Renal cortical epithelial cell (primary cell): ENCODE measurements at regions not wholly inside any gene's neighbourhood (a gene's known extent, or its start where the extent isn't known, plus 50 kb on each side); places are given as distances from the start of the nearest gene placed in this dataset.
A peak's percentile ranks its signal among the peaks of the same experiment; 100 is the strongest.

Experiments used
- DNase-seq: peaks from one replicate; pipeline ENCODE4 v3.0.0-alpha.2; 2011; ENCODE audit warnings: low read depth

- peak; percentile 2 for DNase-seq
Observed at GRCh38 chr20:18999086-18999485, 185.5 kb downstream of the SCP2D1 start.

DNA sequence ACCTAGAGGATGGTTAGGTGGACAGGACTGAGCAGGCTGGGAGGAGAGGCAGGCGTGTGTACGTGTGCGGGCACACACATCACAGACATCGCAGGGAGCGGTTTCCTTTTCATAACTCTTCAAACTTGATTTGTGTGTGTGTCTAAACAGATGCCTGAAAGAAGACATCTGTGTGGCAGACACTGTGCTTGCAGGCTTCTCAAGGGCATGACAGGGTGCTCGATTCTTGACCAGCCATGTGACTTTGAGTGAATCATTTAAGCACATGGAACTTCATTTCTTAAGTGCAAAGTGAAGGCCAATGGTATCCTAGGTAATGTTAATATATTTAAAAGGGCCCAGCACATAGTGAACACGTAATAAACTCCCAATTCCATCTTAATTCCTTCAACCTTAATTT lies 186.5 kb downstream of the SCP2D1 start:
- DNase-seq: no peak

DNA sequence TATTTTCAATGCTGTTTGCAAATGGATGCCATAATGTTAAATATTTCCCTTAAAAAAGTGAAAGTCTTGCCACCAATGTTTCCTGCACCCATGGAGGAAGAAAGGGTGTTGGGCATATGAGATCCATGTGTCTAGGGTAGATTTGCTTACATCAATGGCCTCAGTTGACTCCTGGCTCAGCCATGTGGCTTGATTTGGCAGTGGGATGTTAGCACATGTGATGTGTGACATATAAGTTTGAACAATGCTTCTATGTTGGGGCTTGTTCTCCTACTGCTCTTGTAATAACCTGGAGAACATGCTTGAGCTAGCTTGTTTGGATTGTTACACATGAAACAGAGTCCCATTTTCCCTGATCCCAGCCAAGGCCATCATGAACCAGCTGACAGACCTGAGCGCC lies 187.6 kb downstream of the SCP2D1 start:
- no peak for DNase-seq

DNA sequence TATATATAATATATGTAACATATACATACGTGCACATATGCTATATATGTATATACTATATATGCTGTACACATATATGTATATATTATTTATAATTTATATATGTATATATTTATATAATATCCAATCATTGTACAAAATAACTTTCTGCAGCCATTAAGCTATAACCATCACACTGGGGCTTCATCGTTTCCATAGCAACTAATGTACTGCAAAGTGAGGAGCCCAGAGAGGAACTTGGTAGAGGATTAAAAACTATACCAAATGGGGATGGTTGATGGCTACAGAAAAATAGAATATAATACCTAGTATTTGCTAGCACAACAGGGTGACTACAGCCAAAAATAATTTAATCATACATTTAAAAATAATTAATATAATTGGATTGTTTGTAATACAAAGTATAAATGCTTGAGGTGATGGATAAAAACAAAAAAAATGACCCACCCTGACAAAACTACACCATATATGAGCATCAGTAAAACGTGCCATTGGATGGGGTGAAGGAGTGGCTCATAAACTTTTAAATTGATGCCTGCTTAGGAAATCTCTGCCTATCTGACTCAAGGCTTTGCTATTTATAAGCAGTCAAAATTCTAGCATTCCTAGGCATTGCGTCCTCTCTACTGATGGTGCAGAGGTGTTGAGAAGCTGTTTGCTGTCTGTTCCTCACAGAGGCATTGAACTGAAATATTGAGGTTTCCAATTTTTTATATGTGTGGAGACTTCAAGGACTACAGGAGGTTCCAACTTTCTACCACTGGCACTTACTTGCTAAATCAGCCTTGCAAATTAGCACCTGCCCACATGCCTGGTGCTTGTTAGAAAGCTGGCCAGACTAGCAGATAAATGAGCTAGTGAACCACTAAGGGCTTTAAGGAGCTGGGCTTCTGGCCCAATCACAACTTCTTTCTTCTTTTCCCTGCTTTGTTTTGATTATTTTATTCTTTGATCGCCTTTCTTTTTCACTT lies 190.1 kb downstream of the SCP2D1 start:
- no peak for DNase-seq

- DNase-seq: no peak
Observed at GRCh38 chr20:19004975-19005374, 191.4 kb downstream of the SCP2D1 start.

DNA sequence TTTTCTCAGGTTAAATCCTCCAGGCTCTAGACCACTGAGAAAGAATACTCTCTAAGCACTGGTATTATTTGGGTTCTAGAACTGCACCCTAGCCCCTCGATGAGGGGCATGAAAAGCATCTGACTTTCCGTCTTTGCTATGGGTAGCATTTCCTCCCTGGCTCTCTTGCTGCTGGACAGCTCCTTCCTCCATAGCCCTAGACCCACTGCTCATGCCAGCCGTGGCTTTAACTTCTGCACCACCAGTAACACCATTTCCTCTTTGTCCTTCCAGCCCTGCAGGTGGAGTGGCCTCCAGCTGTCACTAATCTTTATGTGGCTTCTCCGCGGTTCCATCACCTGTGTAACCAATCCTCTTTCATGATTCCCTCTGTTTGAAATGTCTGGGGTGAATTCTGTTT lies 194.9 kb downstream of the SCP2D1 start:
- no peak for DNase-seq

DNA sequence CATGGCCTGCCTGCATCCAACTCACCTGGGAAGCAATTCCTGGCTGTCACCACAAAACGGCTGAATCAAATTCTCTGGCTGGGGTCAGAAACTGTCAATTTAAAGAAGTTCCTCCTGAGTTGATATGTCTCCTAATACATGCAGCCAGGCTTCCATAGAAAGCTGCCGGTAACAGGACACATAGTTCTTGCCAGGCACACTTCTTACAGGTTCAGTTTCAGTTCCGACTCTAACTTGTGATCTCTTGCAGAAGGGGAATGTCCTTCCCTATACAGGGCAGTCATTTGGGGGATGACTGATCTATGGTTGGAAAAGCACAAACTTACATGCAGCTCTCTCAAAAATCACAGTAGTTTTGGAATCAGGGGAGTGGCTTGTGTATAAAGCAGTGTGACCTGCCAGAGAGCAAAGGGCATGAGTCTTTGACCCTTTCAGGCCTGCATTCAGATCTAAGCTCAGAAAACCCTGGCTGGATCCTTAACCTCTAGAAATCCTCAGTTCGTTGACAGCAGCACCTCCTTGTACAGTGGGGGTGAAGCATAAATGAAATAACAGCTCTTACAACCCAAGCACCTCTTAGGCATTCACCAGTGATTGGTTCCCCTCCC lies 195.6 kb downstream of the SCP2D1 start:
- no peak for DNase-seq

- DNase-seq: no peak
Observed at GRCh38 chr20:19012676-19013075, 199.1 kb downstream of the SCP2D1 start.

GRCh38 chr20:19013907-19014306 lies 198.5 kb upstream of the SLC24A3 start:
- no peak for DNase-seq

DNA sequence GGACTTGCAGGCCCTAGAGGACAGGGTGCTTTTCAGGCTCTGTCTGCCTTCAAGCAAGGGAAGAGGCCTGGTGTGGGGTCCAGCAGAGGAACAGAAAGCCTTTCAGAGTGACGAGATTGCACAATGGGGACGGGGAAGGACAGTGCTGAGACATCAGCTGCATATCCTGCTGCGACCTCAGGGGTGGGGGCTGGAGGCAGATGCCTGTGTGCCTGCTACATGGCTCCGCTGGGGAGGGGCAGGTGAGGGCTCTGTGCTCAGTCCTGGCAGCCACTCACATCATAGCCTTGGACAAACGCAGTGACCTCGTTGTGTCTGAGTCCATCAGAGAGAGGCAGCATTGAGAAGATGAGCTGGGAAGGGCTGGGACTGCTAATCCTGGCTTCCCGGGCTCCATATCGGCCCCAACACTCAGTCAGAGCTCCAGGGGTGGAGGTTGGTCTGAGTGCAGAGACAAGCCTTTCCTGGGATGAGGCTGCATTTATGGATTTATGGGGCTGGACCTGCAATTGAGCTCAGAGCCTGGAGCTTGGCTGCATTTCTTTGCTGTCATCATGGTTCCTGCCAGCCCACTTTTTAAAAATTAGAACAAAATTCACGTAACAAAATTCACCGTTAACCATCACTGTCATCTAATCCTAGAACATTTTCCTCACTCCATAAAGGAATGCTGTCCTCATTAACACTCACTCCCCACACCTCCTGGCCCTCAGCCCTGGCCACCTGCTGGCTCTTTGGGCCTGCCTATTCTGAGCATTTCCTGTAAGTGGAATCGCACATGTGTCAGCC lies 196.9 kb upstream of the SLC24A3 start:
- DNase-seq: no peak

- no peak for DNase-seq
Observed at GRCh38 chr20:19016140-19016497, 196.3 kb upstream of the SLC24A3 start.

- no peak for DNase-seq
Observed at GRCh38 chr20:19017104-19017690, 195.2 kb upstream of the SLC24A3 start.

GRCh38 chr20:19018881-19019280 lies 193.6 kb upstream of the SLC24A3 start:
- DNase-seq: no peak

DNA sequence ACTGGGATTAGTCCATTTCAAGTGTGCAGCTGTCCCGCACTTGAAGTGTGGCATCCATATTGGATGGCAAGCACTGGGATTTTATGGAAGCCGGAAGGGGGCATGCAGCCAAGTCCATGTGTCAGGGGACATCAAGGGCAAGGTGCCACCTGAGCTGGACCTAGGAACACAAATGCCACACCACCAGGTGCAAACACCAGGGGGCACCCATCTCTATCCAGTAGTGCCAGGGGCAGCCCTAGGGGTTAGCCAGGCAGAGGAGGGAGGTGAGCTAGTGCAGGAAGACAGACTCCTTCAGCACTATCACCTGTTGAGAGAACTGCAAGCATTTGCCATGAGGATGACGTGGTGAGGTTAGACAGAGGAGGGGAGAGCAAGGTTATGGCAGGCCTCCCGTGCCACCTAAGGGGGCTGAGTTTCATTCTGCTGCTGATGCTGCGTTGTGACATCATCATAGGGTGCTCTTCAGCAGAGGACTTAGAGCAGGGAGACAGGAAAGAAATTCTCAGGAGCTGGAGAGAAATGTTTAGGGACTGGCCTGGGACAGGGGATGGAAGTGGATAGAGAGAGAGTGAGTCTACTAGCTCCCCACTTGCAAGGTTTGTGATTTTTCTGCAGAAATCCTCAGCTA lies 192.6 kb upstream of the SLC24A3 start:
- no peak for DNase-seq

GRCh38 chr20:19021406-19022117 lies 190.9 kb upstream of the SLC24A3 start:
- DNase-seq: no peak

- no peak for DNase-seq
Observed at GRCh38 chr20:19022118-19022575, 190.3 kb upstream of the SLC24A3 start.

DNA sequence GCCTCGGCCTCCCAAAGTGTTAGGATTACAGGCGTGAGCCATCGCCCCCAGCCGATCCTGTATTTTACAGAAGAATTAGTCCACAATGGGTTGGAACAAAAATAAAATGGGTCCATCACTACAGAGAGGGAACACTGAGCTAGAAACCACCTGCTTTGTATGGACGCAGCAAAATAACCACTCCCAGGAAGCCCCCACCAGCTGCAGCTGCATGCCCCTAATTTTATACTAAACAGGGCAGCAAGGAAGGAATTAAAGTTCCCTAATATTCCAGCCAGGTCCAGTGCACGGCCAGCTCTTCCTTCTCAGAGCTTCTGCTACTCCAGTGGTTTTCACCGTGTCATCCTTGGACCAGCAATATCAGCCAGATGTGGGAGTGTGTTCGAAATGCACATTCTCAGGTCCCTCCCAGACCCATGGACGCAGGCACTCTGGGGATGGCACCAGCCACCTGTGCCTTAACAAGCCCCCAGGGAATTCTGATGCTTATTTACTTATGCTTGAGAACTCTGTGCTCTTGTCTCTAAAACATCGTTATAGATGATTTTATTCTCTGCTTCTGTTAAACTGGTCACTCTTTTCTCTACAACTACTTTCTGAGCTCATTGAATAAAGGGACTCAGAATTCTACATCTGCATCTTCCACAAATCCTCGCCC lies 189.5 kb upstream of the SLC24A3 start:
- DNase-seq: no peak

GRCh38 chr20:19024296-19025035 lies 188.0 kb upstream of the SLC24A3 start:
- DNase-seq: no peak

DNA sequence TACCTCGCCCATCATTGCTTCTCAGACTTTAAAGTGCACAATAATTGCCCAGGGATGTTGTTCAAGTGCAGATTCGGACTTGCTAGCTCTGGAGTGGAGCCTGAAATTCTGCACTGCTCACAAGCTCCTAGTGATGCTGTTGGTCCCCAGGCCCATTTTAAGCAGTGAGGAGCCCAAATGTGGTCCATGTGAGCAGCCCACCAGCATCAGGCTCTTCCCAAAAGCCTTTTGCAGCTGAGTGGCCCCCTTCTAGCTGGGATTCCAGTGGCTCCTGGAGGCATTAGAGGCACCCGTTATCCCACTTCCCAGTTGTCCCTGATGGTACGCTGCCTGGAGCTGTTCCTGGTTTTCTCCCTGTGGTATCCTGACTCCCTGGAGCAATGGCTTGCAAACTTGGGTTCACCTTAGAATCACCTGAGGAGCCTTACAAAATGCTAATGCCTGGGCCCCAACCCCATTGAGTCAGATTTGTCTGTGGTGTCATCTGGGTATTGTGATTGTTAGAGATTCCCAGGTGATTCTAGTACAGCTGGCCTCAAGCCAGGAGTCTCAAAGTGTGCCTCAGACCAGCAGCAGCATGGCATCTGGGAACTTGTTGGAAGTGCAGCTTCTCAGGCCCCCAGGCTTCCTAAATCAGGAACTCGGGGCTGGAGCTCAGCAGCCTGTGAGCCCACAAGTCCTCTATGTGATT lies 186.9 kb upstream of the SLC24A3 start:
- no peak for DNase-seq
